Neural cell (in vitro differentiated cells): ENCODE measurements at regions not wholly inside any gene's neighbourhood (a gene's known extent, or its start where the extent isn't known, plus 50 kb on each side); places are given as distances from the start of the nearest gene placed in this dataset.

ENCODE experiments used
- EP300 ChIP-seq: fragments of 450-650 bp; conservative IDR thresholded peaks from 2 replicates; pipeline ENCODE4 v1.6.1; 2014; ENCODE audit warnings: antibody characterized with exemption, mild to moderate bottlenecking, moderate library complexity; ENCODE audit not compliant: poor library complexity, severe bottlenecking
- EZH2 ChIP-seq: fragments of 200-600, 300-800 bp; shearing (Covaris generic), sonication (generic); IDR thresholded peaks from 2 replicates; pipeline ENCODE4 v1.6.1; 2014; ENCODE audit warnings: antibody characterized with exemption, low read length, borderline replicate concordance, mild to moderate bottlenecking; ENCODE audit not compliant: insufficient read depth, poor library complexity, severe bottlenecking
- TAF1 ChIP-seq: IDR thresholded peaks from 2 replicates; pipeline ENCODE4 v1.6.1; 2012; ENCODE audit warnings: low read depth
- TF ChIP-seq, protein P1 (sequence below): fragments of 450-650 bp; IDR thresholded peaks from 2 replicates; pipeline ENCODE4 v1.5.1; 2014; ENCODE audit warnings: antibody characterized with exemption, mild to moderate bottlenecking, moderate library complexity; ENCODE audit not compliant: poor library complexity, severe bottlenecking

DNA sequence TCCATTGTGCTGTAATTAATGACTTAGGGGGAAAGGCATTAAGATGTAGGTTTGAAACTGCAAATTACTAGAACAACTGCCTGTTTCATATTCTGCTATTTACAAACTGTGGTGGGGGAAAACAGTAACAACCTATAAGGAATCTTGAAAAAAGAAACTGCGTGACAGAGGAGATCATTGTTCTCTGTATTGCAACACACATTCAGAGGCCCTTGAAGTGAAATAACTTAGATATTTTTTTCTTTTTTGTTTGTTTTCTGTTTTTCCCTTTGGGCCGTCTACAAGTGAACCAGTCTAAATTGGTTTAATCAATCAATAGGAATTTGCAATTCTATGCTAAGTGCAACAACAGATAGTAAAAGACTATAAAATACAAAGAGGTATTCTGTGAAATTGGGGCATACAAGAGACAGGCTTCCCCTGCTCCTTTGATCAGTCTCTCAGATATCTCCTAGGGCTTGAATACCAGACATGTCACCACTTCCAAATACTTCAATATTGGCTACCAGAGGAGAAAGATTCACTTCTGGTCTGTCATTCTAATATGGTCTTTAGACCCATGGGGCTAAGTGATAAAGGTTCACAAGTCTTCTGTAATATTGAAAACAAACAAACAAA, 2055.1 kb upstream of the CELF4 start:
- no peak for TF ChIP-seq EZH2
- TF ChIP-seq EP300 = no peak
- TF ChIP-seq, protein P1, sequence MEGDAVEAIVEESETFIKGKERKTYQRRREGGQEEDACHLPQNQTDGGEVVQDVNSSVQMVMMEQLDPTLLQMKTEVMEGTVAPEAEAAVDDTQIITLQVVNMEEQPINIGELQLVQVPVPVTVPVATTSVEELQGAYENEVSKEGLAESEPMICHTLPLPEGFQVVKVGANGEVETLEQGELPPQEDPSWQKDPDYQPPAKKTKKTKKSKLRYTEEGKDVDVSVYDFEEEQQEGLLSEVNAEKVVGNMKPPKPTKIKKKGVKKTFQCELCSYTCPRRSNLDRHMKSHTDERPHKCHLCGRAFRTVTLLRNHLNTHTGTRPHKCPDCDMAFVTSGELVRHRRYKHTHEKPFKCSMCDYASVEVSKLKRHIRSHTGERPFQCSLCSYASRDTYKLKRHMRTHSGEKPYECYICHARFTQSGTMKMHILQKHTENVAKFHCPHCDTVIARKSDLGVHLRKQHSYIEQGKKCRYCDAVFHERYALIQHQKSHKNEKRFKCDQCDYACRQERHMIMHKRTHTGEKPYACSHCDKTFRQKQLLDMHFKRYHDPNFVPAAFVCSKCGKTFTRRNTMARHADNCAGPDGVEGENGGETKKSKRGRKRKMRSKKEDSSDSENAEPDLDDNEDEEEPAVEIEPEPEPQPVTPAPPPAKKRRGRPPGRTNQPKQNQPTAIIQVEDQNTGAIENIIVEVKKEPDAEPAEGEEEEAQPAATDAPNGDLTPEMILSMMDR = no peak
- TF ChIP-seq TAF1 = no peak
